ENCODE measurements at regions not wholly inside any gene's neighbourhood (a gene's known extent, or its start where the extent isn't known, plus 50 kb on each side); places are given as distances from the start of the nearest gene placed in this dataset.

- TF ChIP-seq GATA3 (IDR thresholded peaks at IDR 0.05; ENCODE audit: low read depth, low read length): no peak
- no peak for TF ChIP-seq GATA2 (IDR thresholded peaks at IDR 0.05; ENCODE audit: low read depth, low read length)
These were observed 102.0 kb downstream of the HNMT start for GRCh38 chr2:138066139-138066806.

- no peak for TF ChIP-seq GATA3 (IDR thresholded peaks at IDR 0.05; ENCODE audit: low read depth, low read length)
- TF ChIP-seq GATA2 (IDR thresholded peaks at IDR 0.05; ENCODE audit: low read depth, low read length): no peak
These were observed 102.6 kb downstream of the HNMT start for GRCh38 chr2:138066841-138067240.

GRCh38 chr2:138071720-138072719 lies 107.7 kb downstream of the HNMT start:
- TF ChIP-seq GATA3 (IDR thresholded peaks at IDR 0.05; ENCODE audit: low read depth, low read length) (no peak), GATA2 (IDR thresholded peaks at IDR 0.05; ENCODE audit: low read depth, low read length) (no peak)

- no peak for TF ChIP-seq GATA3 (IDR thresholded peaks at IDR 0.05; ENCODE audit: low read depth, low read length)
- TF ChIP-seq GATA2 (IDR thresholded peaks at IDR 0.05; ENCODE audit: low read depth, low read length): no peak
These were observed 113.9 kb downstream of the HNMT start for GRCh38 chr2:138078153-138078552.

- TF ChIP-seq GATA3 (IDR thresholded peaks at IDR 0.05; ENCODE audit: low read depth, low read length) (no peak), GATA2 (IDR thresholded peaks at IDR 0.05; ENCODE audit: low read depth, low read length) (no peak)
These were observed 115.7 kb downstream of the HNMT start for GRCh38 chr2:138079976-138080375.

- no peak for TF ChIP-seq GATA2 (IDR thresholded peaks at IDR 0.05; ENCODE audit: low read depth, low read length)
- TF ChIP-seq GATA3 (IDR thresholded peaks at IDR 0.05; ENCODE audit: low read depth, low read length): no peak
These were observed 117.2 kb downstream of the HNMT start for GRCh38 chr2:138081225-138082073.

- TF ChIP-seq GATA3 (IDR thresholded peaks at IDR 0.05; ENCODE audit: low read depth, low read length) (no peak), GATA2 (IDR thresholded peaks at IDR 0.05; ENCODE audit: low read depth, low read length) (no peak)
These were observed 119.9 kb downstream of the HNMT start for GRCh38 chr2:138084206-138084605.

- no peak for TF ChIP-seq GATA3 (IDR thresholded peaks at IDR 0.05; ENCODE audit: low read depth, low read length)
- TF ChIP-seq GATA2 (IDR thresholded peaks at IDR 0.05; ENCODE audit: low read depth, low read length): no peak
These were observed 122.3 kb downstream of the HNMT start for GRCh38 chr2:138086576-138086975.

- TF ChIP-seq GATA3 (IDR thresholded peaks at IDR 0.05; ENCODE audit: low read depth, low read length) (no peak), GATA2 (IDR thresholded peaks at IDR 0.05; ENCODE audit: low read depth, low read length) (no peak)
These were observed 123.7 kb downstream of the HNMT start for GRCh38 chr2:138087751-138088593.

GRCh38 chr2:138090330-138090729 lies 126.1 kb downstream of the HNMT start:
- TF ChIP-seq GATA2 (IDR thresholded peaks at IDR 0.05; ENCODE audit: low read depth, low read length) (no peak), GATA3 (IDR thresholded peaks at IDR 0.05; ENCODE audit: low read depth, low read length) (no peak)

GRCh38 chr2:138093455-138093854 lies 129.2 kb downstream of the HNMT start:
- TF ChIP-seq GATA2 (IDR thresholded peaks at IDR 0.05; ENCODE audit: low read depth, low read length) (no peak), GATA3 (IDR thresholded peaks at IDR 0.05; ENCODE audit: low read depth, low read length) (no peak)

GRCh38 chr2:138094031-138094430 lies 129.8 kb downstream of the HNMT start:
- TF ChIP-seq GATA3 (IDR thresholded peaks at IDR 0.05; ENCODE audit: low read depth, low read length): no peak

GRCh38 chr2:138095336-138095735 lies 131.1 kb downstream of the HNMT start:
- TF ChIP-seq GATA2 (IDR thresholded peaks at IDR 0.05; ENCODE audit: low read depth, low read length) (no peak), GATA3 (IDR thresholded peaks at IDR 0.05; ENCODE audit: low read depth, low read length) (no peak)
